GF-D8 (cell line): ENCODE measurements at regions not wholly inside any gene's neighbourhood (a gene's known extent, or its start where the extent isn't known, plus 50 kb on each side); places are given as distances from the start of the nearest gene placed in this dataset.
"Not testable (repeated sequence)": the region's sequence is repeated elsewhere in the genome, so short reads cannot be mapped to it uniquely, and the experiment has no call there.

Source experiments
- DNase-seq: peaks from one replicate; lab custom pipeline; 2025; lab: John Stamatoyannopoulos, UW

GRCh38 chr1:169013821-169014220, 92.7 kb upstream of the ATP1B1 start:
- no peak for DNase-seq

GRCh38 chr1:169015464-169015863, 91.0 kb upstream of the ATP1B1 start:
- DNase-seq, result no peak

GRCh38 chr1:169018751-169019150, 87.7 kb upstream of the ATP1B1 start:
- DNase-seq, result no peak

GRCh38 chr1:169019419-169020058, 87.0 kb upstream of the ATP1B1 start:
- DNase-seq, result no peak

GRCh38 chr1:169020684-169021083, 85.8 kb upstream of the ATP1B1 start:
- DNase-seq, result no peak

- no peak for DNase-seq
Observed at GRCh38 chr1:169022648-169023047, 83.8 kb upstream of the ATP1B1 start.

GRCh38 chr1:169024255-169024654, 82.2 kb upstream of the ATP1B1 start:
- DNase-seq, result no peak

- no peak for DNase-seq
Observed at GRCh38 chr1:169024800-169025271, 81.7 kb upstream of the ATP1B1 start.

GRCh38 chr1:169025412-169025811, 81.1 kb upstream of the ATP1B1 start:
- no peak for DNase-seq

- no peak for DNase-seq
Observed at GRCh38 chr1:169027607-169028320, 78.7 kb upstream of the ATP1B1 start.

- DNase-seq, result no peak
Observed at GRCh38 chr1:169031566-169032224, 74.8 kb upstream of the ATP1B1 start.

- DNase-seq, result no peak
Observed at GRCh38 chr1:169041366-169041765, 65.1 kb upstream of the ATP1B1 start.

GRCh38 chr1:169042377-169042776, 64.1 kb upstream of the ATP1B1 start:
- no peak for DNase-seq

- DNase-seq, result no peak
Observed at GRCh38 chr1:169043823-169044222, 62.7 kb upstream of the ATP1B1 start.

GRCh38 chr1:169044296-169044695, 62.2 kb upstream of the ATP1B1 start:
- peak; percentile 68 for DNase-seq

GRCh38 chr1:169044971-169045370, 61.5 kb upstream of the ATP1B1 start:
- peak; percentile 23 for DNase-seq

GRCh38 chr1:169046671-169047070, 59.8 kb upstream of the ATP1B1 start:
- no peak for DNase-seq

GRCh38 chr1:169047074-169047473, 59.4 kb upstream of the ATP1B1 start:
- no peak for DNase-seq

GRCh38 chr1:169048043-169048442, 58.4 kb upstream of the ATP1B1 start:
- no peak for DNase-seq

GRCh38 chr1:169049258-169049938, 57.1 kb upstream of the ATP1B1 start:
- no peak for DNase-seq

- no peak for DNase-seq
Observed at GRCh38 chr1:169051171-169051570, 55.3 kb upstream of the ATP1B1 start.

GRCh38 chr1:169052171-169052570, 54.3 kb upstream of the ATP1B1 start:
- DNase-seq, result not testable (repeated sequence)

- no peak for DNase-seq
Observed at GRCh38 chr1:169052727-169053126, 53.8 kb upstream of the ATP1B1 start.
